ENCODE measurements at regions not wholly inside any gene's neighbourhood (a gene's known extent, or its start where the extent isn't known, plus 50 kb on each side); places are given as distances from the start of the nearest gene placed in this dataset.

DNA sequence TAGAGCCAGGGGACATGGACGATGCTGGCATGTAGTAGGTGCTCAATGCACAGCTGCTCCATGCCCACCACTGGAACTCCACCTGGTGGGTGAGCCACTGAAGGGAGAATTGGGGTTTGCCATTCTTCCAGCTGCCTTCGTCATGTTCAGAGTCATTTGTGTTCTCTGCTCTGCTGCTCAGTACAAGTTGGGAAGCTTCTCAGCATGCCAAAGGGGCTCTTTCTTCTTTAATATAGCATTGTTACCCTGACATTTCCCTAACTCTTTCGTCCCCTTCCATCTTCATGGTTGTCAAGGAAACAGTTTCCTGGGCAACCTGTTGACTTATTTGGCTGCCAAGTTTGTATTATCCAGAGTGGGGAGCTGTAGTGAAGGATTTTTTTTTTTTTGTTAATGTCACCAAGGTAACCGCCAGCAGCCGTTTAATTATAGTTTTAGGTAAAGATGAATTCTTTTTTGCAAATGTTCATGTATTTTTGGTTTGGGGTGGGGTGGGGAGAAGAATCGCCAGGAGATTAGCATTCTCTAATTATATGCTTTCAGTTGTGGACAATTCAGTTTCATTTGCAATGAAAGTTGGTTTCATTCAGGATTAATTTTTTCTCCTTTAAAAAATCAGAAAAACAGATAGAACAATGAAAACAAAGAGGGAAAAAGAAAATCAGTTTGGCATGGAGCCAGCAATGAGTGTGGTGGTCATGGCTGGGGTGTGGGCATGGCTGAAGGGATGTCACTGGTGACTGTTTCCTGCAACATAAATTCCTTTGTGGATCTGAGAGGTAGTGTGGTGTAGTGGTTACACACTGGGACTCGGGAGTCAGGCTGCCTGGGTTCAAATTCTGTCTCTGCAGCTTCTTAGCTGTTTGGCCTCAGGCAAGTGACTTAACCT lies 73.0 kb upstream of the KCNG1 start:
- no peak for TF ChIP-seq CTCF (IDR thresholded peaks at IDR 0.05; ENCODE audit: insufficient read depth, low read depth, low read length, missing control alignments)
- no peak overlapping the region for H3K4me3 ChIP-seq (ENCODE audit: low read length)
- DNase-seq (ENCODE audit: low read depth): peak; percentile 14

- no peak overlapping the region for H3K4me3 ChIP-seq (ENCODE audit: low read length)
- DNase-seq (ENCODE audit: low read depth): no peak
- TF ChIP-seq CTCF (IDR thresholded peaks at IDR 0.05; ENCODE audit: insufficient read depth, low read depth, low read length, missing control alignments): no peak
These were observed 71.3 kb upstream of the KCNG1 start for GRCh38 chr20:51094221-51094620.

DNA sequence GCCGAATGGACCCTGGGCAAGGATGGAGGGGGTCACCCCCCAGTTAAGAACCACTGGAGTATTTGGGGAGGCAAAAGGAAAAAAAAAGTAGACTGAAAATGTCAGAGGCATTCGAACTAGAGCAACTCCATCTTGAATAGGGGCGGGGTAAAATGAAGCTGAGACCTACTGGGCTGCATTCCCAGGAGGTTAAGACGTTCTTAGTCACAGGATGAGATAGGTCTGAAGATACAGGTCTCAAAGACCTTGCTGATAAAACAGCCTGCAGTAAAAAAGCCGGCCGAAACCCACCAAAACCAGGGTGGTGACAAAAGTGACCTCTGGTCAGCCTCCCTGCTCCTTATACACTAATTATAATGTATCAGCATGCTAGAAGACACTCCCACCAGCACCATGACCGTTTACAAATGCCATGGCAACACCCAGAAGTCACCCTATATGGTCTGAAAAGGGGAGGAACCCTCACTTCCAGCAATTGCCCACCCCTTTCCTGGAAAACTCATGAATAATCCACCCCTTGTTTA lies 70.4 kb upstream of the KCNG1 start:
- DNase-seq (ENCODE audit: low read depth): no peak
- no peak for TF ChIP-seq CTCF (IDR thresholded peaks at IDR 0.05; ENCODE audit: insufficient read depth, low read depth, low read length, missing control alignments)
- no peak overlapping the region for H3K4me3 ChIP-seq (ENCODE audit: low read length)

DNA sequence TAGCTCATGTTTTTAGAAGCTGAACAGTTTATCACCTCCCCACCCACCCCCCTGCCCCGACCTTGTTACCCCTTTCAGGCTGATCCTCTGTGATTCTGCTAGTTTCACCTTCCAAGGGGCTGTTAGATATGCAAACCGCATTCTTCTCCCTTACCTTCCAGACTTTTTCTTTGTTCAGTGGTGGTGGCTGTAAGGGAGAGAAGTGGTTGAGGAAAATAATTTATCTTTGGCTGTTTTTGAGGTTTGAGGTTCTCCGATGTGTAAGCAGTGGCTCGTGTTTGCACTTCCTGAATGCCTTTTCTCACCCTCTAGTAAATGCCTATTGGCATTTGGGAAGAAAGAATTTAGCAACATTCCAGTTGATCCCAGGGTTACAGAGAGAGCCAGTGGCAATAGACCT lies 69.4 kb upstream of the KCNG1 start:
- H3K4me3 ChIP-seq (ENCODE audit: low read length): no peak overlapping the region
- no peak for TF ChIP-seq CTCF (IDR thresholded peaks at IDR 0.05; ENCODE audit: insufficient read depth, low read depth, low read length, missing control alignments)
- DNase-seq (ENCODE audit: low read depth): no peak

DNA sequence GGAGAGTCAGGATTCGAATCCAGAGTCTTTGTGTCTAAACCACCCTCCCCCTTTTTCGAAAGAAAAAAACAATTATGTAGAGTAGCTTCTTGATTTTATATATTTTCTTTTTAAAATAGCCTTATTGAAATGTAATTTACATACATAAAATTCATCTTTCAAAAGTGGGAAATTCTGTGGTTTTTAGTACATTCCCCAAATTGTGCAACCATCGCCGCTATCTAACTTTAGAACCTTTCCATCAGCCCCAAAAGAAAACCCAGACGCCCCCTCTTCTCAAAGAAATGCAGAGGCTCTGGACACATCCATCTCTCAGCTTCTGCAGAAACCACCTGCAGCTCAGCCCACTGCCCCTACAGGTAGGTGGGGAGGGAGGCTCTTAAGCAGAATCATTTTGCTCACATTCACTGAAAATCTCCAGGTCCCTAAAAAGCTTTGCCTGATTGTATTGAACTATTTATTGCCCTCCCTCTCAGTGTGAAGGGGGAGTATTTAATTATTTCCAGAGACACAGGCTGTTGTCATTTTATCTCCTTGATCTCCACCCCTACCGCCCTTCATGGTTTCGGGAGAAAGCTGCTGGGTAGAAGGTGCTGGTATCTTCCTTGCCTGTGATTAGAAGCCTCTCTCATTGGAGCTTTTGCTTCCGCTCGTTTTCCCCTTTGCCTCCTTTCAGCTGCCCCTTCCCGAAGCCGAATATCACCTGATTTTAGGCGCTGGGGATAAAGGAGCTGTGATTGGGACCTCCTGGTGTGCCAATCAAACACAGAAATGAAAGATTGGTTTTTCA lies 68.7 kb upstream of the KCNG1 start:
- H3K4me3 ChIP-seq (ENCODE audit: low read length): no peak overlapping the region
- no peak for DNase-seq (ENCODE audit: low read depth)
- no peak for TF ChIP-seq CTCF (IDR thresholded peaks at IDR 0.05; ENCODE audit: insufficient read depth, low read depth, low read length, missing control alignments)

GRCh38 chr20:51089840-51090239 lies 66.9 kb upstream of the KCNG1 start:
- no peak for DNase-seq (ENCODE audit: low read depth)
- TF ChIP-seq CTCF (IDR thresholded peaks at IDR 0.05; ENCODE audit: insufficient read depth, low read depth, low read length, missing control alignments): no peak
- no peak overlapping the region for H3K4me3 ChIP-seq (ENCODE audit: low read length)

Measured in epithelial cell of esophagus (primary cell).